MCF 10A (cell line): ENCODE measurements at regions not wholly inside any gene's neighbourhood (a gene's known extent, or its start where the extent isn't known, plus 50 kb on each side); places are given as distances from the start of the nearest gene placed in this dataset.
A peak's percentile ranks its signal among the peaks of the same experiment; 100 is the strongest.

Experiments
- BruUV-seq: library from RNA; stranded (reverse); fragments of 400-500 nt; replicated peaks from 2 replicates; lab custom pipeline; 2021; lab: Mats Ljungman, UMichigan
- CTCF ChIA-PET: fragments of 300-600 bp; sonication (Branson Sonifier 250); formaldehyde crosslinking; extraction: SDS; loops from one replicate; lab custom pipeline; 2021; ENCODE audit warnings: antibody characterized with exemption, inconsistent platforms; lab: Yijun Ruan, JAX
- POLR2A ChIA-PET: fragments of 300-600, 350-650 bp; sonication (Branson Sonifier 250); formaldehyde crosslinking; extraction: SDS; loops from one replicate; lab custom pipeline; 2020; ENCODE audit warnings: antibody characterized with exemption, inconsistent platforms; lab: Yijun Ruan, JAX
- DNase-seq: peaks from one replicate; pipeline ENCODE4 v3.0.0-alpha.2; 2018; ENCODE audit not compliant: unreplicated experiment
- H3K27ac Mint-ChIP-seq: one replicate; pipeline ENCODE4 v1.8.0; 2022; ENCODE audit warnings: mild to moderate bottlenecking, low read depth, mixed read lengths; ENCODE audit not compliant: unreplicated experiment
- H3K27me3 Mint-ChIP-seq: one replicate; pipeline ENCODE4 v1.8.0; 2022; ENCODE audit warnings: mixed read lengths; ENCODE audit not compliant: insufficient read depth, unreplicated experiment
- H3K36me3 Mint-ChIP-seq: one replicate; pipeline ENCODE4 v1.8.0; 2022; ENCODE audit warnings: mild to moderate bottlenecking, moderate library complexity, mixed read lengths; ENCODE audit not compliant: insufficient read depth, unreplicated experiment
- H3K4me1 Mint-ChIP-seq: one replicate; pipeline ENCODE4 v1.8.0; 2022; ENCODE audit warnings: mixed read lengths; ENCODE audit not compliant: insufficient read depth, unreplicated experiment
- H3K4me3 Mint-ChIP-seq: one replicate; pipeline ENCODE4 v1.8.0; 2022; ENCODE audit warnings: mild to moderate bottlenecking, moderate library complexity, mixed read lengths; ENCODE audit not compliant: unreplicated experiment
- H3K9me3 Mint-ChIP-seq: one replicate; pipeline ENCODE4 v1.8.0; 2022; ENCODE audit warnings: mixed read lengths; ENCODE audit not compliant: unreplicated experiment
- CTCF ChIP-seq: fragments of 200-600 bp; IDR thresholded peaks from one replicate; pipeline ENCODE4 v1.8.0; 2022; ENCODE audit warnings: antibody characterized with exemption, mild to moderate bottlenecking; ENCODE audit not compliant: unreplicated experiment
- intact Hi-C: fragments of 100-400 bp; cut with micrococcal nuclease; formaldehyde crosslinking; loops from 2 replicates; pipeline ENCODE4 v1.14.1; 2022

GRCh38 chr5:144003636-144004035 lies 166.8 kb downstream of the YIPF5 start:
- H3K27ac Mint-ChIP-seq, result peak overlapping the region; percentile 30
- ChIA-PET CTCF (no interaction called here), POLR2A (no interaction called here)
- H3K36me3 Mint-ChIP-seq, result no peaks in the 10 kb centered on the region
- H3K4me3 Mint-ChIP-seq, result no peak overlapping the region
- no peak for DNase-seq
- intact Hi-C loops, result no loop called here
- TF ChIP-seq CTCF, result no peak
- no peaks in the 10 kb centered on the region for H3K27me3 Mint-ChIP-seq
- no TSS peak for BruUV-seq
- peaks cover 13% of the 10 kb centered on the region for H3K4me1 Mint-ChIP-seq
- no peaks in the 10 kb centered on the region for H3K9me3 Mint-ChIP-seq

- peak; percentile 40 for DNase-seq
- no TSS peak for BruUV-seq
- CTCF ChIA-PET, result interaction anchor here (2.0 kb wide), 1 partner anchor 18 kb away, joined by 13 read pairs; no protein-coding TSS in a partner anchor
Observed at GRCh38 chr5:144004146-144004545, 166.3 kb downstream of the YIPF5 start.

GRCh38 chr5:144004751-144005150 lies 165.7 kb downstream of the YIPF5 start:
- Mint-ChIP-seq H3K27ac (peak overlapping the region; percentile 30), H3K9me3 (no peaks in the 10 kb centered on the region), H3K4me3 (no peak overlapping the region), H3K36me3 (no peaks in the 10 kb centered on the region), H3K27me3 (no peaks in the 10 kb centered on the region), H3K4me1 (peaks cover 13% of the 10 kb centered on the region)
- intact Hi-C loops, result no loop called here
- ChIA-PET POLR2A (interaction anchor here (0.8 to 1.5 kb wide), 2 partner anchors 9 to 10 kb away, joined by 3 read pairs; no protein-coding TSS in a partner anchor), CTCF (interaction anchor here (2.0 kb wide), 2 partner anchors 9 to 19 kb away, joined by 5 to 13 read pairs; no protein-coding TSS in a partner anchor)
- no peak for TF ChIP-seq CTCF
- no TSS peak for BruUV-seq
- no peak for DNase-seq

More at GRCh38 chr5:144004146-144004545, 166.3 kb downstream of the YIPF5 start:
- TF ChIP-seq CTCF, result no peak
- H3K4me1 Mint-ChIP-seq, result peaks cover 13% of the 10 kb centered on the region
- no peak overlapping the region for H3K4me3 Mint-ChIP-seq
- H3K27ac Mint-ChIP-seq, result peak overlapping the region; percentile 30
- POLR2A ChIA-PET, result interaction anchor here (1.5 kb wide), 1 partner anchor 10 kb away, joined by 3 read pairs; no protein-coding TSS in a partner anchor
- no peaks in the 10 kb centered on the region for H3K9me3 Mint-ChIP-seq
- no peaks in the 10 kb centered on the region for H3K27me3 Mint-ChIP-seq
- intact Hi-C loops, result no loop called here
- H3K36me3 Mint-ChIP-seq, result no peaks in the 10 kb centered on the region

- no TSS peak for BruUV-seq
- DNase-seq, result no peak
- Mint-ChIP-seq H3K9me3 (peaks cover 18% of the 10 kb centered on the region), H3K36me3 (no peaks in the 10 kb centered on the region), H3K4me1 (peaks cover 9% of the 10 kb centered on the region), H3K27ac (no peak overlapping the region), H3K4me3 (no peak overlapping the region), H3K27me3 (no peaks in the 10 kb centered on the region)
- POLR2A ChIA-PET, result interaction anchor here (1.0 kb wide), 1 partner anchor 15 kb away, joined by 4 read pairs; no protein-coding TSS in a partner anchor
- CTCF ChIA-PET, result interaction anchor here (0.7 kb wide), 3 partner anchors 19 to 648 kb away, joined by 3 to 4 read pairs (median 3); no protein-coding TSS in a partner anchor
- intact Hi-C loops, result no loop called here
- no peak for TF ChIP-seq CTCF
Observed at GRCh38 chr5:144009116-144009515, 161.3 kb downstream of the YIPF5 start.
